Thyroid gland (tissue), 4 donors: ENCODE measurements at regions not wholly inside any gene's neighbourhood (a gene's known extent, or its start where the extent isn't known, plus 50 kb on each side); places are given as distances from the start of the nearest gene placed in this dataset.

Experiments used
- CTCF ChIP-seq, 6 experiments: fragments of 200-600 bp in 3 of 6; fragments of 450-650 bp in 3 of 6; sonication (generic) in 3 of 6; IDR thresholded peaks; one replicate each; pipeline ENCODE4 v1.5.1; 2016 to 2019; ENCODE audit warnings: antibody characterized with exemption in 6 of 6, mild to moderate bottlenecking in 2 of 6, inconsistent platforms in 1 of 6, moderate library complexity in 1 of 6
- POLR2A ChIP-seq, 2 donors: fragments of 450-650 bp; IDR thresholded peaks; one replicate each; pipeline ENCODE4 v1.6.1; 2017; ENCODE audit warnings: antibody characterized with exemption in 2 of 2, mild to moderate bottlenecking in 2 of 2, moderate library complexity in 1 of 2

DNA sequence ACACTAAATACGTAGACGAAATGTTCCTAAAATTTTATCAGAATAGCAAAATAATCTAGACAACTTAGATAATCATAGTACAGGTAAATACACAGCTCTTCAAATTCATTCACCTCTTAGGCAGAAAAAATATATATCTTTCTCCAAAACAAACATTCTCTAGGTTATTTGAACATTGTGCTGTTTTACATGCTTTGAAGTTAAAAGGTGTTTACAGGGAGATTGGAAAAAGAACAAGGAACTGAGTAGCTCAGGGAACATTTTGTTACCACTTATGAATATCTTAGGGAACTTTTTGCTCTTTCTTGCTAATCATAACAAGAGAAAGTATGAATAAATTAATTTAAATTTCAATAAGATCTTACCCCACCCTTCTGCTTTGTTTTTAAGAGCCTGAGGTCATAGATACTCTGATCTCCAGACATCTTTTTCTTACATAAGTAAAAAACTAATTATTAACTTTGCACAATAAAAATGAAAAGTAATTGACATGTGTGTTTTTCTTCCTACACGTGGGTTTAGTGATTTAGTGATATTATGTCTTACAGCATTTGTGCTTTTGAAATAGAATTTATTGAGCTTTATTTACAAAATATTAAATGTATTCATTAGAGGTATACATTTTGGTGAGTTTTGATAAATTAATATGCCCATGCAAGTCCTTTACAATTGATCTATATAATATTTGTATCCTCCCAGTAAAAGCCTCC, 1141.4 kb upstream of the EYS start:
- TF ChIP-seq CTCF (IDR thresholded peaks at IDR 0.05) = no peak
- no peak for TF ChIP-seq POLR2A (IDR thresholded peaks at IDR 0.05)
